GM19043 (cell line): ENCODE measurements at regions not wholly inside any gene's neighbourhood (a gene's known extent, or its start where the extent isn't known, plus 50 kb on each side); places are given as distances from the start of the nearest gene placed in this dataset.
"Not testable (repeated sequence)": the region's sequence is repeated elsewhere in the genome, so short reads cannot be mapped to it uniquely, and the experiment has no call there.

Source experiments
- ATAC-seq: cut with Tn5 transposase; IDR thresholded peaks from one replicate; pipeline ENCODE4 v1.9.1; 2021; ENCODE audit warnings: low read depth; ENCODE audit not compliant: unreplicated experiment

DNA sequence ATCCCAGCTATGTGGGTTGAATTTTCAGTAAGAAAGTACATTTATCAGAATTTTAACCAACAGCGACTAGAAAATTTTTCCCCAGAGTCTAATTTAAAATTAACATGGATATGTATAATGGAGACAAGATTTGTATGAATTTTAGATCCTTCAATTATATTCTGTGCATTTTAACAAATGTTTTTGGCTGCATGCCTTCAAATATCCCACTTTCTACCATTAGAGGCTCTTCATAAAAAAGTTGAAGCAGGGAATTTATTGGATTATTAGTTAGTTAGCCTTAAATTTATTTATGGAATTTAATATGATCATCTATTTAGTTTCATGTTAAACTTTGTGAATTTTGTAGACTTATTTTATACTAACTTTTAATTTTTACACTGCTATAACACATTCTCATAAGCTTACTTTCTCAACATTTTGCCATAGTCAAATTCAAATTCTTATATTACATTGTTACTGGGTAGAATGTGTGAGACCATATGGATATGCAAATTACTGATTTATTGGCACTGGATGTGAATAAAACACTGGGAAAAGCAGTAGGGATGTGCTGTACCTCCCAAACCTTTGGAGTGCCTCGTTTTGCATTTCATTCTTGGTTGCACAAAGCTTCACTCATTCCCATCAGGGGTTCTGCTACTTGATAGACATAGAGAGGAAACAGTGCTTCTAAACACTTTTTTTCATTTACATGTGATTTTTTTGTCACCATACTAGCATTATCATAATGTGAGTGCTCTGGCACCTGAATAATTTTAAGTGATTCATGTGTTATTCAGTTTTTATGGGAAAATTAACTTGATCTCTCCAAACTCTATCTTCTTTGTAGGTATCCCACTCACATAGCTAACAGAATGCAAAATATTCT lies 491.8 kb upstream of the COX7C start:
- no peak for ATAC-seq

DNA sequence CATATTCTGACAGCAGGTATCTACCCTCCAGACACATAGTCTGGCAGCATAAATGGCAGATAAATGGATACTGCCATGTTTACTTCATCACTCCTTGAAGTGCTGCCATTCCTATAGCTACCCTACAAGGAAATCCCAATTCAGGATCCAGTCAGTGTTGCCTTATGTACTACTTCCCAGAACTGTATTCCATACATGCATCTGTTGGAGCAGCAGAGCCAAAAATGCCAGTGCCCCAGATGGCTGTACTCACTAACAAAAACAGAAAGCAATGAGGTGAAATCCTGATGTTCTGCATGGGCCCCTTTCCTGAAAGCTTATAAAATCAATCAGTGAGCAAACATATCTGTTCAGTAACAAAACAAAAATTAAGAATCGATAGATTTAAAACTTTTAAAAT lies 490.0 kb upstream of the COX7C start:
- no peak for ATAC-seq

DNA sequence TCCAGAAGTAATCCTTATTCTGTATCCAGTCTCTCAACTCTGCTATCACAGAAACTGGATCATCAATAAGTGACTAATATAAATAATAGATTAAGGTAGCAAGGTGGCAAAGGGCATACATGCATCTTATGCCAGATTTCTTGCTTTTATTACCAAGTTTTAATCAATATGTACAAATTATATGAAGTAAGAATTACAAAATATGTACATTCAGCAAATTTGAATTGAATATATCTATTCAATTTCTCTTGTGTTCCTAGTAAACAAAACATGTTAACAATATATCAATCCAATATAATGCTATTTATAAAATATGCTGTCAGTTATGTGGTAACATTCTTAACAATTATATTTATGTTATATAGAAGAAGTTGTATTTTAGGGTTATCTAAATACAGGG lies 488.7 kb upstream of the COX7C start:
- ATAC-seq, result no peak

DNA sequence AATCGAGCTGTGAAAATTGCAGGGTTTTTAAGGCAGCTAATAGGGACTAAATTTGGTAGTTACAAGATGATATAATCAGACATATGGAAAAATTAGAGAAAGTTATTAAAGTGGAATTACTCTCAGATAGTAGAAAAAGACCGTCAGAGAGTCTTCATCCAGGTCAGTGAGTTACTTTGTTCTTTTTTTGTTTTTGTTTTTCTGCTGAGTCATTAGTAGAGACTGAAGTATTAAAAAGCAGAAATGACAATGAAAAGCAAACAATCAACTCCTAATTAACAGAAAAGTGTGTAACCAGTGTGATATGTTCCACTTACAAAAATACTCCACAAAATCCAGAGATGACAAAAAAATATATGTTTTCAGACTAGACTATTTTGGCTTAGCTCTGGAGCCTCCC lies 480.4 kb upstream of the COX7C start:
- ATAC-seq, result no peak

DNA sequence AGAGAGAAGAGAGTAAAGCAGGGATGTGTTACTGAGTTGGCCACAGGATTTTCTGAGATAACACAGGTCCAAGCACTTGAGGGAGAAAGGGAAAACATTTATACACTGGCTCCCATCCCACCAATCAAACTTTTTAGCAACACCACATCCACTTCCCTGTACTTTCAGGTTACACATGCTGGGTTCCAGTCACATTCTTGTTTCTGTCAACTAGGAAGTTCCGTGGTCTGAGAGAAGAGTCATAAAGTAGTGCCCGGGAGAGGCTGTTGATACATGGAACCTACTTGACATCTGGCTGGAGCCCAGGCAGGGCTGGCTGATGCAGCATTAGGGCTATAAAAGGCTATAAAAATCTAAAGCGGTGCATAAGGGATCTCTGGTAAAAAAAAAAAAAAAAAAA lies 473.9 kb upstream of the COX7C start:
- ATAC-seq, result no peak

DNA sequence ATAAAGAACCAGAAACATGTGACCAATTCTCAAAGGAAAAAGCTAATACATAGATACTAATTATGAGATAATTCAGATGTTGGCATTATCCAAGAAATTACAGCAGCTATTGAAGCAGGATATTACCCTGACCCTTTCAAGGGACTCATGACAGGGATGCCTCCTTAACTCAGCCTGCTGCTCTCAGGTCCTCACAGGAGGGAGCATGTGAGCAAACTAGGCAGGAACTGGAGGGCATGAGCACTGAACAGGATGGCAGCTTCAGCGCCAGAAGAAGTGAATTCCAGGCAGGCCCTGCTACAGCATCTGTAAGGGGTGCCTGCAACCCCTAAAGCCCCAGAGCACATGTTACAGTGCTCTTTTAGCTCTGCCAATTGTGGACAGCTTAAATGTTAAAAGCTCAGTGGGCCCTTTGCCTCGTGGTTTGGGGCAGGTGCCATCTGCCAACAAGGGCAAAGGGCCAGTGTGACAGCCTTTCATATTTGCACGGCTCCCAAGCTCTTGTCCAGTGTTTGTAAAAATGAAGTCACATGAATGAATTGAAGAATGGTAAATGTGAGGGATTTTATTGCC lies 464.7 kb upstream of the COX7C start:
- ATAC-seq, result no peak

DNA sequence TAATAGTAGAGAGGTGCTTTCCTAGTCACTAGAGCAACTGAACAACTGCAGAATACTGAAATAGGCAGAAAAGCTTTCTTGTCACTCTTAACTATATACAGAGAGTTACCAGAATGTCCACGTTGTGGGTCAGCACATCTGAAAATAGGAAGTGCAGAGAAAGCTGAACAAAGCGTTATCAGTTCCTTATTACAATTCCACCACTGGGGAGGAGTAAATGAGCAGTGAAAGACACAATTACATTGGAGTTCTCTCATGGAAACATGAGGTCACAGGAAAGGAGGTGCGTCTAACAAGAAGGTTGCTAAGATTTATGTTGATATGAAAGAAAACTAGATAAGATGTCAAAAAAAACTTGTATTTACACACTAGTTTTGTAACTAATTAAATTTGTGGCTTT lies 461.9 kb upstream of the COX7C start:
- no peak for ATAC-seq

DNA sequence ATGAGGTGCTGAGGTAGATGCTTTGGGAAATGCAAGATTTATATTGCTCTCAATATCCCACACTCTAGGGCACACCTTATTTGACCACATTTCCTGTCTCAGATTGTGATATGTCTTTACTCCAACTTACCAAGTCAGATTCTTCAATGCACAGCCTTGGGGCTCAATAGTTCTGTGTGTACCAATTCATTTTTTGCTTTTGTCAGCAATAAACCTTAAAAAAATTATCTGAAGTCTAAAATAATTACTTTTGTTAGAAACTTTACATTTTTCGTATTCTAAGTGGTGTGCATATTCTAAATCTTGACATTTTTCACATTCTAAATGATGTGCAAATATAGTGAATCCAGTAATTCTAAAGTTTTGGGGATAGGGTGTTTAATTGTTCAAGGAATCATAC lies 447.5 kb upstream of the COX7C start:
- ATAC-seq, result no peak

DNA sequence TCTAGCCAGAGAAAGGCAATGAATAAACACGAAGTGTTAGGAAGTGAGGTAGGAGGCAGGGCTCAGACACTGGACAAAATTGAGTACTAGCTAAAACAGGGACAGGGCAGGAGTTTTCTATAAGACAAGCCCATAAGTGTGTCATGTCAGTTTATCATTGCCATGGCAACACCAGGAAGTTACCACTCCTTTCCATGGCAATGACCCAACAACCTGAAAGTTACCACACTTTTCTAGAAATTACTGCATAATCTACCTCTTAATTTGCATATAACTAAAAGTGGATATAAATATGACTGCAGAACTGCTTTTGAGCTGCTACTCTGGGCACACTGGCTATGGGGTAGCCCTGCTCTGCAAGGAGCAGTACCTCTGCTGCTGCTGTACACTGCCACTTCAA lies 442.5 kb upstream of the COX7C start:
- ATAC-seq, result peak; percentile 61

DNA sequence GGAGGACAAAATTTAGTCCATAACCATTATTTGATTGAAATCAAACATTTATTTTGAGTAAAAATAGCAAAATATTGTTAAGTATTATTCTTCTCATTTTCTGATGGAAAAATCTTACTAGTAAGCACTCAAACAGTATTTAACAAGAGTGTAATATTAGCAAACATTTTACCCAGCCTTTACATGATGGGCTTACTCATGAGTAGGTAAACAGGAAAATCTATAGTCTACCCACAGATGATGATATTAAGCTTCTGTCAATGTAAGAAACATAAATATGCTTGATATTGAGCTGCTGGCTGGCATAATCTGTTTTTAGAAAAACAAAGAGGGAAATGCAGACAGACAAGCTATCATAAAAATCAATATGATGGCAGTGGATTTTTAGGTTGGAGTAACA lies 418.5 kb upstream of the COX7C start:
- ATAC-seq, result no peak

DNA sequence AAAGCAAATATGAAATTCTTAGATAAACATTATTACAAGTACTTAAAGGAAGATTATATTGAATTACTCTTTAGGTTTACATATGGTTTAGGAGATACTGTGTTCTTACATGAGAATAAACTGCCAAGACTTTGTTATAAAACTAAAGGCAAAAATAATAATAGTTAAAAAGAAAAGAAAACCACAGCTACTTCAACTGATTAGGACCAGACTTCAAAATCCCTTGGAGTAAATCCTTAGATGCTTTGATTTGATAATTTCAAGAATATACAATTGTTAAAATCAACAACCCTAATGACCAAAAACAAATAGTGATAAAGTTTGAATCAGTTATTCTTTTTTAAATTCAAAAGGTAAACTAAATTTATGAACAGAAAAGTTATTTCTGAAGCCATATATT lies 389.6 kb upstream of the COX7C start:
- no peak for ATAC-seq

DNA sequence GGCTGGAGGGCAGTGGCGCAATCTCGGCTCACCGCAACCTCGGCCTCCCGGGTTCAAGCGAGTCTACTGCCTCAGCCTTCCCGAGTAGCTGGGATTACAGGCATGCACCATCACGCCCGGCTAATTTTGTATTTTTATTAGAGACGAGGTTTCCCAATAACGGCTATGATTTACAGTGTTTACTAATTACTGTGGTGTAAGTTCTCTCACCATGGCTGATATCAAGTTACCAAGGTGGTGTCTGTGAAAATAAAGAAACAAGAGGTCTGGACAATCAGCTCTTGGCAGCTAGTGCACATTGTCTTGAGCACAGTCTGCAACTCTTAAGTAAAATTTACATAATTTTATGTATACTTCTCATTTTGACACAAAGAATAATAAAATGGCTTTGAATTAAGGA lies 385.5 kb upstream of the COX7C start:
- ATAC-seq, result no peak

DNA sequence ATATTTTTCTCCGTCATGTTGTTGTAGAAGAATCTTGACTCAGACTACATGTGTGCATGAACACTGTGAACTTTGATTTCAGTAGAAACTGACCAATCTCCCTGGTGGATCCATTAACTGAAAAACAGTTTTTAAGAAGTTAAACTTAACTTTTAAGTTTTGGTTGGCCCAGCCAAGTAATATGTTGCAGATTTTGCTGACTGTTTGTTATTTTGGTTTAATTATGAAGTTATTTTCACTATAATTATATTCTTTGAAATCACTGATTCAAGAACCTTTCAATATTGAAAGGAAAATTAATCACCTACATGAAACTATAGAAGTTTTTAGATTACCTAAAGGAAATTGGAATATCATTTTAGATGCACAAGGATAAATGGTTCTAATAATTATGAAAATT lies 373.6 kb upstream of the COX7C start:
- ATAC-seq, result no peak

DNA sequence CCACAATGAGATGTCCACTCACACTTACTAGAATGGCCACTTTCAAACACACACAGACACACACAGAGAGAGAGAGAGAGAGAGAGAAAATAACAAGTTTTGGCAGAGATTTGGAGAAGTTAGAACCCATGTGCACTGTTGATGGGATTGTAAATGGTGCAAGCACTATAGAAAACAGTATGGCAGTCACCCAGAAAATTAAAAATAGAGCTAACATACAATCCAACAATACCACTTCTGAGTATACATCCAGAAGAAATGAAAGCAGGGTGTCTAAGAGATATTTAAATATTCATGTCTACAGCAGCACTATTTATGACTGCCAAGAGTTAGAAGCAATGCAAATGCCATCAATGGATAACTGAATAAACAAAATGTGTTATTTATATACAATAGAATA lies 359.9 kb upstream of the COX7C start:
- ATAC-seq, result no peak

DNA sequence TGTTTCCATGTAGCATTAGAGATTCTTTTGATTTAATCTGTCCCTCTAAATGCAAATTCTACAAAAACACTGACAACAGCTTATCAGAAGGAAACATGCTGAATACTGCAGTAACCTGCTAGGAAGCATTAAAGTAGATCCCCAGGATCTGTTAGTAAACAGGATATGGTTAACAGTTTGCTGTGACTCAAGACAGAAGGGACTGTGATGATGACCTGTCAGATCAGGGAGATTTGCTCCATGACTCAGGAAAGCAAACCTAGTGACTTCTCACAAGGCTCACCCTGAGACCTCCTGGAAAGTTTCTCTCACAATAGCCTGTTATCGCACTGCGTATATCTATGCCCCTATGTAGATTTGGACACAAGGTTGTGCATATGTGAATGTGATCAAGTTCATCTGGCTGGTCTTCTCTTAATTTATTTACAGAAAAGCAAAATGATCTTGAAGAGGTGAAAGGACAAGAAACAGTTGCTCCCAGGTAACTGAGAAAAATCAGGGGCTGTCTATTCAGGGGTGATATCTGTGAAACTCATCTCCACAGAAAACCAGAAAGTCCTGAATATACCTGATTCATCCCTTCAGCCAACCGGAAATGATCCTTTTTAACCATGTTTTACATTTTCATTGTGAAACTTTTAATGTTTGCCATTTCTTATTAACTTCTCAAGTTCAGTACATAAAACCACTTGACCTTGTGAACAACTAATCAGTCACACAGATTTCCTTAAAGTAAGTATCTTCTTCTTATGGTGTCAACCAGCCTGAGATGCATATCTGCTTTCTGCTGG lies 333.1 kb upstream of the COX7C start:
- ATAC-seq, result not testable (repeated sequence)

DNA sequence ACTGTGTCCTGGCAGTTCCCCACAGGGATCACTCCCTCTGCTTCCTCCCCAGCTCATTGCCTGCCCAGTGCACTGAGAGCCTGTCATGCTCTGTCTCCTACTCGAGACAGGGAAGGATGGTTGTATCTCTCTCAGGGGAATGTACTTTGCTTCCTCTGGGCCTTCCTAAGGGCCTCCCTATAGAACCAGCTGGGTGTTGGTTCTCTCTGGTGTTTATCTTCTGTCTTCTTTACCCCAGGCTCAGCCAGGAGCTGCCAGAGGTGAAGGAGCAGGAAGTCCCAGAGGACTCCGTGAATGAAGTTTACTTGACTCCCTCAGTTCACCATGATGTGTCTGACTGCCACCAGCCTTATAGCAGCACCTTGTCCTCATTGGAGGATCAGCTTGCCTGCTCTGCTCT lies 330.3 kb upstream of the COX7C start:
- not testable (repeated sequence) for ATAC-seq

DNA sequence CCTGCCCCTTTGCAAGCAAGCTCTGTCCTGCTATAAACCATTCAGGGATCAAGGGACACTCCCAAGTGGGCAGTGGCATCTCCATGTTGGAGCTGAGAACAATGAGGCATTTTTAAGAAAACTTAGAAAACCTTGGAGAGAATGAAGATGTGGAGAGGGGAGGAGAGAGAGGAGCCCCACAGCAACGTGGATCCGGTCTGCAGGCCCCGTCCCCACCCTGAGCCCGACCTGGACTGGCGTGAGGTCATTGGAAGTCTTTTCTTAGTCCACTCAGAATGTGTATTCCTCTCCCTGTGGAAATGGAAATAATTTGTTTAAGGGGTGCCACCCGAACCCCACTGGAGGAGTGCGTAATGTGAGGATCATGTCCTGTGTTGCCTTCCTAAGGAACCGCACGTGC lies 328.0 kb upstream of the COX7C start:
- not testable (repeated sequence) for ATAC-seq

DNA sequence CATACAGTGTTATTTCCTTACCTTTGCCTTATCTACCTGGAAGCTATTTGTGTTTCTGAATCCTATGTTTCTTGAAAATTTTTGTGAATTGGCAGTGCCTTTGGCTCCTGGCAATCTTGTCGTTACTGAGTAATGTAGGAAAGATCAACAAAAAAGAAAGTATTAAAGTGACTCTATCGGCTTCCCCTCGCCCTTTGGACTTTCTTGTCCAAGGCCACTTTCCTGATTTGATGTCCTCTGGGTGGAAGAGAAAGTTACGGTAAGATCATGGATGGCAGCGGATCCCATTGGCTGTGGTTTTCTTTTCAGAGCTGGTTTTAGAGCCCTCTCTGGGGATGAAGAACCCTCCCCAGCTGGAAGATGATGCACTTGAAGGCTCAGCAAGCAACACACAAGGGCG lies 324.9 kb upstream of the COX7C start:
- not testable (repeated sequence) for ATAC-seq

DNA sequence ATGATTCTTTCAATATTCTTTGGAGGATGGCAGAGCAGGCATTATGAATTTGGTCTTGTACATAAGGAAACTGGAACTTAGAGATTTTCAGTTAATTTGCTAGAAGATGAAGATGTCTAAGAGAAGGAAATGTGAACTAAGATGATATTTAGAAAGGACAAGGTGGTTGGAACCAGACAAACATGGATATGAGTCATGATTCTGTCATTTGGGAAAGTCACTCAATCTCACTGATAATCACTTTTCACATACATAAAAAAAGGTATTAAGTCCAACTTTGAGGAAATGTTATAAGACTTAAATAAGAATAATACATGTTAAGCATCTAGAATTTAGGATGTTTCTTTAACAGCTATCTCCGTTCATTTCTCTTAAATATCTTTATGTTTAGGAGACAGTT lies 315.1 kb upstream of the COX7C start:
- not testable (repeated sequence) for ATAC-seq

DNA sequence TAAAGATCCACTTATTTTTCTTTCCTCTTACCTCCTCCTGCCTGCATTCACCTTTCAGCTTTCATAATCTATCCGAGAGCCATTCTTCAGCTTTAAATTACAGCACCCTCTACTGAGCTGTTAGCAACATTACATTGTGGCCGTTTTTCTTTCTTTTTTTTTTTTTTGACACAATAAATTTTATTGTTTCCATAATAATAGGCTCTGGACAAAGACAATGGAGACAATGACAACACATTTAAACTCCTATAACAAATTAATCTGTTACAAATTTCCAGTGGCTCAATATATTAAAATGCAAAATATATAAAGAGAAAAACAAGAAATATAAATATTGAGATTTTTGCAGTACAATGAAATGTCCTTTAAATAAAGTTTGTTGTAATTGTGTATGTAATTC lies 312.7 kb upstream of the COX7C start:
- ATAC-seq, result peak; percentile 63

DNA sequence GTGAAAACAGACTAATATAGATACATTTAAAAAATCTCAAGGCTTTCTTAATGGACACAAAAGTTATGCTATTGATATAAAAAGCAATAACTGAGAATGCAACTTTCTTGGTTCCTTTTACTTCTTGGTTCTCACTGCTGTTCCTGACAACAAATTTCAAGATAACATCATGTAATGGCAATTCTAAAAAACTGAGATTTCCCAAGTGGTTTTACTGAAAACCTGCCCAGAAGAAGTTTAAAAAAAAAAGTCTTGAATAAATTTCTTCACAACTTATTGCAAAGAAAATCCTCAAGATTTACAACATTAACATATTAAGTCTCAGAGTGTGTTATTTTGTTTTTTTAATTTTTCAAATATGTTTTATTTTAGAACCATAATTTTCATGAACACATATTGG lies 302.8 kb upstream of the COX7C start:
- ATAC-seq, result no peak

DNA sequence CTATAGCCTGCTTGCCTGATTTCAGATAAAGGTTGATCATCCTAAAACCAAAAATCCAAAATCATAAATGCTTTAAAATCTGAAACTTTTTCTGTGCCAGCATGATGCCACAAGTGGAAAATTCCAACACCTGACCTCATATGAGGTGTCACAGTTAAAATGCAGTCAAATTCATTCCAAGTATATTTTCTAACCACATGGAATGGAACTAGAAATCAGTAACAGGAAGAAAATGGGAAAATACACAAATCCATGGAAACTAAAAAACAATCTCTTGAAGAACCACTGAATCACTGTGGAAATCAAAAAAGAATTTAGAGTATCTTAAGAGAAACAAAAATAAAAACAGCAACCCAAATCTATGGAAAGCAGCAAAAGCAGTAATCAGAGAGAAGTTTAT lies 297.5 kb upstream of the COX7C start:
- ATAC-seq, result no peak
